Fibroblast of the aortic adventitia (primary cell): ENCODE measurements at regions not wholly inside any gene's neighbourhood (a gene's known extent, or its start where the extent isn't known, plus 50 kb on each side); places are given as distances from the start of the nearest gene placed in this dataset.
A peak's percentile ranks its signal among the peaks of the same experiment; 100 is the strongest.

ENCODE experiments used
- DNase-seq: peaks from one replicate; pipeline ENCODE4 v3.0.0-alpha.2; 2010; ENCODE audit warnings: low read depth
- H3K4me3 ChIP-seq: 2 replicates; pipeline ENCODE4 v1.5.1; 2011; ENCODE audit warnings: low read depth, mild to moderate bottlenecking, control low read depth, low read length, moderate library complexity
- CTCF ChIP-seq: IDR thresholded peaks from 2 replicates; pipeline ENCODE4 v1.5.1; 2011; ENCODE audit warnings: mild to moderate bottlenecking, low read length, control low read depth, inconsistent platforms; ENCODE audit not compliant: insufficient read depth

GRCh38 chr5:159765135-159765433 lies 151.2 kb upstream of the ADRA1B start:
- H3K4me3 ChIP-seq = no peak overlapping the region
- peak; percentile 31 for DNase-seq
- TF ChIP-seq CTCF = no peak

GRCh38 chr5:159765760-159766517 lies 150.3 kb upstream of the ADRA1B start:
- no peak for DNase-seq
- no peak for TF ChIP-seq CTCF
- H3K4me3 ChIP-seq = no peak overlapping the region

- no peak for TF ChIP-seq CTCF
- DNase-seq = peak; percentile 29
- H3K4me3 ChIP-seq = no peak overlapping the region
Observed at GRCh38 chr5:159768243-159768642, 148.0 kb upstream of the ADRA1B start.

- no peak for DNase-seq
- no peak for TF ChIP-seq CTCF
- peak overlapping the region; percentile 59 for H3K4me3 ChIP-seq
Observed at GRCh38 chr5:159772698-159773061, 143.6 kb upstream of the ADRA1B start.

GRCh38 chr5:159773062-159773924 lies 143.0 kb upstream of the ADRA1B start:
- DNase-seq = peak; percentile 84
- TF ChIP-seq CTCF = no peak
- H3K4me3 ChIP-seq = peak overlapping the region; percentile 59

GRCh38 chr5:159774476-159775031 lies 141.7 kb upstream of the ADRA1B start:
- TF ChIP-seq CTCF = no peak
- no peak for DNase-seq
- no peak overlapping the region for H3K4me3 ChIP-seq
